HG03095 (cell line): ENCODE measurements at regions not wholly inside any gene's neighbourhood (a gene's known extent, or its start where the extent isn't known, plus 50 kb on each side); places are given as distances from the start of the nearest gene placed in this dataset.

Experiments used
- ATAC-seq: cut with Tn5 transposase; IDR thresholded peaks from one replicate; pipeline ENCODE4 v1.9.1; 2021; ENCODE audit warnings: moderate library complexity; ENCODE audit not compliant: unreplicated experiment

DNA sequence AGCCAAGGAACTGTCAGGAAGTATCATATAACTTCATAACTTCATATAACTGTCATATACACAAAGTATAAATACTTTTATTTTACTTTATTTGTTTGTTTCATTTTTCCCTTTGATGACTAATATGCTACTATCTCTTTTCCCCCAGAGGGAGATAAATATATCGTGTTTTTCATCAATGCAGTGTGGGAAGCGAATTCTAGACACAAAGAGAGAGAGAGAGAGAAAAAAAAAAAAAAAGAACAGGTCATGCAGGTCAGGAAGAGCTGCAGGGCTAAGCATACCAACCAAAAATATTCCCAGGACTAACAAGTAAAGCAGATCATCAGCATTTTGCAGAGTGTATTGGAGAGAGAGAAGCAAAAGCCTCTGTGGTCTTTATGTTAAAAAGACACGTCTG, 1849.2 kb downstream of the STIM2 start:
- ATAC-seq: no peak

DNA sequence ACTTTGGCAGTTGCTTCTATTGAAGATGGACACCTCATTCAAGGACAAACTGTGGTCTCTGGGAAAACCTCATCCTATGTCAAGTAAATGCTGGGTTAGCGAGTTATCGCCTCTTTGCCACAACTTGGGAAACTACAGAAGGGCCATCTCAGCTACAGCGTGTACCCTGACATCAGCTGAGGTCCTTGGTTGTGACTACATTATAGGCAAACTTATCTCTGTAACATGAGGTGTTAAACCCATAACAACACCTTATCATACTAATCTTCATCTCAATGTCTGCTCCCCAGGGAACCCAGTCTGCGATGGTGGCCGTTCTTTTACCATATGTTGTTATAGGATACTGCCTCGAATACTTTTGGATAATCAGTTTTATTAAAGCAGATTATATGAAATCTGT, 1862.7 kb downstream of the STIM2 start:
- ATAC-seq: no peak

DNA sequence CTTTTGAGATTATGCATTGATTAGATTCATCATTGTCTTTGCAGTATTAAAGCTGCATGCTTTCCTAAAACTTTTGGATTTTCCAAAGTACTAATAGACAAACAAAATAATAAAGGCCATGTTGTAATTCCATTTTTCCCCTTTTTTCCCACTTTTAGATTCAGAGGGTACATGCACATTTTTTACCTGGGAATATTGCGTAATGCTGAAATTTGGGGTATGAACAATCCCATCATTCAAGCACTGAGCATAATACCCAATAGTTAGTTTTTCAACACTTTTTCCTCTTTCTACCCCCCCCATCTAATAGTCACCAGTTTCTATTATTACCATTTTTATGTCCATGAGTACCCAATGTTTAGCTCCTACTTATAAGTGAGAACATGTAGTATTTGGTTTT, 1863.6 kb downstream of the STIM2 start:
- ATAC-seq: no peak

DNA sequence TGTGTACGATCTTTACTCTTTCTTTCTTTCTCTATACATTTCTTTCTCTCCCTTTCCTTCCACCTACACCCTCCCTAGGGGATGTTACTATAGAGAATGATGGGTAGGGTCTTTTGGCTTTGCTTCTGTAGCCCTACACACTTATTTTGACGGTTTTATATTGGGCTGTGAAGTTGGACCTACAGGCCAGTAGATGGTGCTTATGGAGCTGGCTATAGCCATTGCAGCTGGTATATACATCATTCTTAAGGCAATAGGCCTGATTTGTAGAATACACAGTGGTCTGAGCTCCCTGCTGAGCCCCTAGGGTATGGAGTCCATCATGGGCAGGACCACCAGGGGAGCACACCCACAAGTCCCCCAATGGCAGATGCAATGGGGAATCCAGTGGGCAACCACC, 1869.7 kb downstream of the STIM2 start:
- no peak for ATAC-seq

DNA sequence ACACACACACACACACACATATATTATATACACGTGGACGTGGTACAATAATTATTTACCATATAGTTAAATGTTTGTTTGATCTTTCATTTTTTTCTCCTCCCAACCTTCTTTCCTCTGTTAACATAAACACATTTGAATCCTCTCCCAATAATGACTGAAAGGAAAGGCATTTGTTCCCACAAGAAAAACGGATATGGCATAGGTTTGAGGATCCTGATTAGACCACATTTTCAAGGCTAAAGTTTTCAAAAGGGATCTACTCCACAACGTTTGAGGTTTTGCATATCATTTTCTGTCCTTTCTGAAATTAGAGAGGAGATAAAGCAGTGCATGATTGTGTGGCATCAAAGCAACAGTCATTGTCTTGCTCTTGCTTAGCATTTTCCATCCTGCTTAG, 1883.4 kb downstream of the STIM2 start:
- ATAC-seq: no peak

DNA sequence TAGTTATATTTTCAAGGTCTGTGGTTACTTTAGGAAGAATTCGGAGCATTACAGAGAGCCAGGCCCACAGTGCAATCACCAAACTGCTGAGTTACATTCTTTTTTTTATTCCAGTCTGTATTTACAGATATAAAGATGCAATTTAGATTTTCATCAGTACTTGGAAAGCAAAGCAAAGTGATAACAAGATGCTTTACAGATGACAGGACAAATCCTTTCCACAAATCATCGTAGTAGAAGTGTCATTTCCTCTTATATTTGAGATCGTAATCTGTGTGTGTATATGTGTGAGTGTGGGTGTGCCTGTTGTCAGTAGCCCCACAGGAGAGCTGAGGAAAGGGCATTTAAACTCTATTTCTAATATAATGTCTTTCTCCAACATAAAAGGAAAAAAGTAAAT, 1893.7 kb downstream of the STIM2 start:
- no peak for ATAC-seq

DNA sequence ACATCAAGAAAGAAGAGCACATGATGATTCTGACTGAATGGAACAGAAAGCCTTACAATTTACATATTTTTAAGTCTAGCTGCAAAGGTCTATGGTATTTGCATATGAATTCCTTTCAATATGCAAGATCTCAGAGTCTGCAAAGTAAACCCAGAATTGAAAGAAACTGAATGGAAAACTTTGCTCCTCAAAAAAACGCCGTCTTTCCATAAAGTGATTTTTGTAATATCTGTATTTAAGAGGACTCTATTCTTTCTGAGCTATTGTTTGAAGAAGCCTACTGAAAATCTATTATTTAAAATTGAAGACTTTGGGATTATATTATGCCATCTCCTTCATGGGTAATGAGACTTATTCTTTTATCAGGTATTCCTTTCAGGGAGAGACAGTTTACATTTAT, 1894.4 kb downstream of the STIM2 start:
- no peak for ATAC-seq

DNA sequence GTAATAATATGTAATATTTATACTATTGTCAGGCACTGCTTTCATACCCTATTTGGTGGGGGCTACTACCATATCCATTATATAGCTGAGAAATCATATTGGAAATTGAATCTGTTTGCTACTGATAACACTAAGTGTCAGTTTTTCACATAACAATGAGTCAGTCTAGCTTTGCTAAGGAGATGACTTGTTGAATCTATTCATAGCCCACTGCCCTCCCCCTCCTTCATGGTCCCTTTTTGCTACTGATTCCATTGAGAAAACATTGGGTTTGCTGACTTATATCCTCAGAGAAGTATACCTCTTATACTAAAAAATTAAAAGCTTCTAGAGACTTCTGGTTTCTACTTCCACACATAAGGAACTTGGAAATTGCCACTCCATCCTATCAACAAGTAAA, 1898.4 kb downstream of the STIM2 start:
- ATAC-seq: no peak

DNA sequence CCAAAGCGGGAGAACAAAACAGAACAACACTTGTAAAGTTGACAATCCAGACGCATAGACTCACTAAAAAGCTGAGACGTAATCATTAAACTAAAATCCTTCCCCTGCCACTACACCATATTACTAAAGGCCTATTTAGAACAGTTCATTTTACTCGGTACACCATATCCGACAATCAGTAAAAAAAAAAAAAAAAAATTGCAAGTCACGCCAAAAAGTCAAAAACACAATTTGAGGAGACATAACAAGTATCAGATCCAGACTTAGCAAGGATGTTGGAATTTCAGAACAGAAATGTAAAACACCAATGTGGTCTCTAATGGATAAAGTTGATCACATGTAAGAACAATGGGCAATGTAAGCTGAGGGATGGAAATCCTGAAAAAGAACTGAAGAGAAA, 1899.4 kb downstream of the STIM2 start:
- no peak for ATAC-seq

DNA sequence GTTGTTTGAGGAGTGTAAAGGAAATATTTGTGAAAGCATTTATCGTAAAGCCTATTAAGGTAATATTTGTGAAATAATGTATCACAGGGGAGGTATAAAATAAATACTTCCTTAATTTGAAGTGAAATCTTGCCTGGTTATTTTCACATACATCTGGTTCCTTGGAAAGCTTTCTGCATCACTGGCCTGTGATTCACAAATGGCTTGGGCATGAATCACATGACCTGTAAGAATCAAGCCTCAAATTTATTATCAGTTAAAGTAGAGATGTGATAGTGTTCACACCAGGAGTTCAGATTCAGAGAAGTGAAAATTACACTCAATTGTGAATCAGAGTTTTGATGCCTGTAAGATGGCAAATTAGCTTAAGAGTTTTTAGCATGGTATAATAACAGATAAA, 1911.4 kb downstream of the STIM2 start:
- ATAC-seq: no peak

DNA sequence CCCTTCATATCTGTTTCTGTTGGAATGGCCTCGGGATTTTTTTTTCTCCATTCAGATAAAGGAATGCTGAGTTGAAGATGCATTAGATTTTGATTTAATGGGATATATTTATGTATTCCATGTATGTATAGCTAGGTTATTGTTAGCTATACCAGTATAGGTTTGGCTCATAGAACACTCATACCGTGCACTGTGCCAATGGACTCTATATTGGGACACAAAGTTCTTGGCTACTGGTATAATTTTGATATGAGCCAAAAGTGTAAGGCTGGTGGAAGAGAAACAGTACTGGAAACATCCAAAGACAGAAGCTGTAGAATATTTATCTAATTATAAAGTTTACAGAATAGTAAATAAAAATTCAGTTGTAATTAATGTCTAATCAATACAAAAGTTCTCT, 1912.1 kb downstream of the STIM2 start:
- ATAC-seq: no peak

DNA sequence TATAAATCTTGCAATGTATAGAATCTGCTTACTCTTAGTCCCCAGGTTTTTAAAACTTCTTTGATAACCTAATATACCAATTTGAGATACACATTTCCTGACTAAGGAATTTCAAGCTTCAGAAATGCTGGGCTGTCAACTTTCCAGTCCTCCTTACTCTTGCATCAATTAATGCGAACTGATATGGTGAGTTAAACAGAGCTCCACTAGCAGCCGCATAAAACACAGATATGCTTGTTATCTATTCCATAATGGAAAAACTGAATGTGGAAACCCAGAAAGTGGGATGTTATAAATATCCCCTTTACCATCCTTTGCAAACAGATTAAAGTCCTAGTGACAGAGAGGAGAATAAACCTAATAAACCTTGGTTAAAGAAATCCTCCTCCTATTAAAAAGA, 1913.7 kb downstream of the STIM2 start:
- no peak for ATAC-seq

DNA sequence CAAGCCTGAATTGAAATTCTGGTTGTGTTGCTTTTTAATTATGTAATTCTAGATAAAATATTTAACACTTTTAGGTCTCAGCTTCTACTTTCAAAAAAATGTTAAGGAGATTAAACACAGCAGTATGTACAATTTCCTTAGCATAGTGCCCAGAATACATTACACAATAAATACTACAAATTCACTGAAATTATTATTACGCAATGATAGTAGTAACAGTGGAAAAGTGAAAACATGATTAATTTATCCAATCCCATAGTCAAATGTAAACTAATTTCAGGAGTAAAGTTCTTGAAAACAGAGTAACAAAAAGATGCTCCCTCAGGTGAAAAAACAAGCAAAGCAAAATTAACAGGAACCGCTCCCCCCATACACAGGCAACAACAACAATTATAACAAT, 1915.4 kb downstream of the STIM2 start:
- ATAC-seq: no peak

DNA sequence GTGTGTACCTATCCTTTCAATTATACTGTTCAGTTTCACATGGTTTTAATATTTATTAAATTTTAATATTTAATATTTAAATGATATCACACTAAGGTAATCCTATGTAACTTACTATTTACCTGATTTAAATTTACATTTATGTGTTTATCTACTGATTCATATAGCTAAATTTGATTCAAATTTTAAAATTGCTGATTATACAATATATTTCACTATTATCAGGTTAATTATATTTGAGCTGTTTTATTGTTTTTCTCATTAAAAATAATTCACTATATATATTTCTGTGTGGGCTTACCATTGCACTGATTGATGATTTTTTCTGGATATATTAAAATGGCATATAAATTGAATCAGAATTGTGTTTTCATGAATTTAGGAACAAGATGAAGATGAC, 1923.5 kb downstream of the STIM2 start:
- ATAC-seq: no peak

DNA sequence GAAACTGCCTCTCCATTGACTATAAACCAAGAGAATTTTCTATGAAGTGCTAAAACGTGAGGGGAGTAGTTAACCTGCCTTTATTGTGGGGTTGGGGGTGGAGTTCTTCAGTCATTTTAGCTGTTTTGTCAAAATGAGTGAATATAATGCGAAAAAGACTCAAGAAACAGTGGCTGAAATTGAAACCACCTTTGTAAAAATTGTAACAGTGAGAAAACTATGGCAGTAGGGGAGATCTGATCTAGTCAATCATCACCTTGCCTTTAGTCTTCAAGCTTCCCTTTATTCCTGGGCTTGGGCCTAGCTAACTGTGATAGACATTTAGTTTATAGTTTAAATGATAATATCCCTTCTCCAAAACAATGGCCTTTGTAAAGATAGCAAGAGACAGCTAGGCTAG, 1927.3 kb downstream of the STIM2 start:
- no peak for ATAC-seq

DNA sequence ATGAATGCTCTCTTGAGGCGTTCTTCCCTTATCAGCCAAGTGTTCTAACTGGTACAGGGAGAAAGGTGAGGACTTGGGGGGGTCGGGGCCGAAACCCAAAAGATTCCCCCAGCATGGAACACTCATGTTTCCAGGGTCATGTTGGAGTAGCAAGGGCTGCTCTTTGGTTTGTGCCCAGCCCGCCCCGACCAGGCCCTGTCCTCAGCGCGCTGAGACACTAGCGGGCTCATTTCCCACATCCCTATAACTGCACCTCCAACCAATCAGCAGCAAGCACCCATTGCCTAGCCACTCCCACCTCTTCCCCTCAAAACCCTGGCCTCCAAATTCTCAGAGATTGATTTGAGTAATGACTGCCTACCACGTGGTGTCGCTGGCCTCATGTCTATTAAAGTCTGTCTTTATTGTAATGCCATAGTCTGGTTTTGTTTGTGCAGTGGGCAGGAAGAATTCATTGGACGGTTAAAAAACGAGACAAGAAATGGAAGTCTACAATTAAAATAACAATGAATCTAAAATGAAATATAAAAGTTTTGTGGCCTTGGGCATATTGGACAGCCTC, 1928.4 kb downstream of the STIM2 start:
- no peak for ATAC-seq

DNA sequence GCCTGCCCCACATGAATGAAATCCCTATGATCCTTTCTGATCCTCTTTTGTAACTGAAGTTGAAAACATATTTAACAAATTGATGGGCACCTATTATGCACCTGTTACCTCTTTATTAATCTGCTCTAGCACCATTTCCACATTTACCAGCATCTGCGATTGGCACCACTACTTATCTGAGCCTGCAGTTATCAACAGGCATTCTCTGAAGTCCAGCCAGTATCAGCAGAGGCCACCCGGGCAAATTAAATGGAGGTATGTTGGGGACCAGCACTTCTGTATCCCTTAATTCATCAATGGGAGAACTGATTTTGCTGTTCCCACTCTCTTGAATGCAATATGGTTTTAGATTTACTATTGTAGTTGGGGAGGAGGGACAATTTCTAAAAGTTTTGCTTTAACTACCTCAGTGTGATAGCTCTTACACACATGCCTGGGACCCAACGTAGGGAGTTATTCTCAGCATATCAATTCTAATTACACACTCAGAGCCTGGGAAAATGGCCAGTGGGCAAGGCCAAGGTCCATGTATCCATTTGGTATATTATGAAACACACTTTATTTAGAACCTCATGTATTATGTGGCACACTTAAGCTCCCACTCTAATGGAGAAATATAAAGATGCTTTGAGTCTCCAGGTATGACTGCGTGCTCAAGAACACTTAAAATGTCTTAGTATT, 1927.1 kb upstream of the PCDH7 start:
- ATAC-seq: no peak

DNA sequence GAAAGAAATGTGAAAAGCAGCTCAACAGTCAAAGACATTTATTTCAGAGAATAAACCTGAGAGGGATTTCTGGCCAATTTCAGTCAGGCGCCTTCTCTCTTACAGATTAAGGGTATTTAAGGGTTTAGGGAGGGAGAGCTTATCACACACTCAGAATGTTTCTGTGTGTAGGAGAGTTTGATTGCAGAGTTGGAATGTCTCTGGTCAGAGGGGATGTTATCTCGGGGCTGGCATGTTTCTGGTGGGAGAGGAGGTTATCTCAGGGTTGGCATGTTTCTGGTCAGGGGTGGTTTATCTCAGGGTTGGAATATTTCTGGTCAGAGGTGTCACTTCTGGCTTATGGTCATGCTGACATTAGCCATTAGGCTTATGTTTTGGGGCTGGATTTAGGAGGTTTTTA, 1920.5 kb upstream of the PCDH7 start:
- no peak for ATAC-seq

DNA sequence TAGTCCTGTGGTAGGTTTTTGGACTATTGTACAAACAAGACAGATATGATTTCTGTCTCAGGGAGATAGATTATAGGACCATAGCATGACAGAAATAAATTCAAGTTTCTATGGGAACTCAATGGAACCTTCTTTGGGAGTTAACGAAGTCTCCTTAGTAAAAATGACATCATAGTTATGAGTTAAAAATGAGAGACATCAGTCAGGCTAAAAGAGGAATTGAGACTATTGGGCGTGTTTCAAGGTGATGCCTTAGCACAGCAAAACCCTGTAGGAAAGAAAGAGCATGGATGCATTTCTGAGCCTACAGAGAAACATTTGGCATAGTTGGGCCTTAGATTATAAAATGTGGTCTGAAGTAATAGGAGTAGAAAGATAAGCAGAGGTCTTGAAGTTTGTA, 1909.1 kb upstream of the PCDH7 start:
- ATAC-seq: no peak

DNA sequence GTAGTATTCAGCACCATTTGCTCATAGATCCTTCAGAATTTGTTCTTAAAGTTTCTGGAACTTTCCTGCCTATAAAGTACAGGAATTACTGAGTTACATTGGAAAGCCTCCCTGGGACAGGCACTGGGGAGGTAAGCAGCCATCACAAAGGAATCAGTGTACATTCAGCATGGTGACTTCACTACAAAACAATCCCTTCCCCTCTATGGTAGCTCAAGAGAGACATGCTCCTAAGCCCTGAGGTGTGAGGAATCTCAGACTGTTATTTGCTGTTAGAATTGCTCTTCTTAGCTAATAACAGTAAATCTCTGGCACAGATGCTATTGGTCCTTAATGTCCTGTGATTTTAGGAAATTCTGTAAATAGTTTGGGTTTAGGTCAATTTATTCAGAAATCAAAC, 1898.0 kb upstream of the PCDH7 start:
- no peak for ATAC-seq

DNA sequence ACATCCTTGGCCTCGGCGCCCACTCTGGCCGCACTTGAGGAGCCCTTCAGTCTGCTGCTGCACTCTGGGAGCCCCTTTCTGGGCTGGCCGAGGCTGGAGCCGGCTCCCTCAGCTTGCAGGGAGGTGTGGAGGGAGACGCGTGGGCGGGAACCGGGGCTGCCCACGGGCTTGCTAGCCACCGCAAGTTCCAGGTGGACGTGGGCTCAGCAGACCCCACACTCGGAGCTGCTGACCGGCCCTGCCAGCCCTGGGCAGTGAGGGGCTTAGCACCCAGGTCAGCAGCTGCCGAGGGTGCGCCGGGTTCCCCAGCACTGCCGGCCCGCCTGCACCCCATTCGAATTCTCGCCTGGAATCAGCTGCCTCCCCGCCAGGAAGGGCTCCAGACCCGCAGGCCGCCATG, 1892.3 kb upstream of the PCDH7 start:
- ATAC-seq: no peak

DNA sequence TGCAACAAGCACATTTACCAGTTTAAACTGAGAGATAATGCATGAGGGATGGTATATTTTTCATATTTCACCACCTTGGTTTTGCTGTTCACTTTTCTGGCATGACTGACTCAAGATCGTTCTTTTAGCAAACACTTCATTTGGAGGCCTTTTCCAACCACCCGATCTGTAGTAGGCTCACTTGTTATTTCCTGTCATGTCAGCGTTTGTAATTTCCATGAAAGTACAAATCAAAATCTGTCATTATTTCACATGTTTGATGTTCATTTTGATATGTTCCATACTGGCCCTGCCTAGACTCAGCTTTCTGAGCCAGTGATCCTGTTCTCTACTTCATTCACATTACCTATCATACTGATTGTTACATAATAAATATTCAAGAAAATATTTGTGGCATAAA, 1888.3 kb upstream of the PCDH7 start:
- no peak for ATAC-seq

DNA sequence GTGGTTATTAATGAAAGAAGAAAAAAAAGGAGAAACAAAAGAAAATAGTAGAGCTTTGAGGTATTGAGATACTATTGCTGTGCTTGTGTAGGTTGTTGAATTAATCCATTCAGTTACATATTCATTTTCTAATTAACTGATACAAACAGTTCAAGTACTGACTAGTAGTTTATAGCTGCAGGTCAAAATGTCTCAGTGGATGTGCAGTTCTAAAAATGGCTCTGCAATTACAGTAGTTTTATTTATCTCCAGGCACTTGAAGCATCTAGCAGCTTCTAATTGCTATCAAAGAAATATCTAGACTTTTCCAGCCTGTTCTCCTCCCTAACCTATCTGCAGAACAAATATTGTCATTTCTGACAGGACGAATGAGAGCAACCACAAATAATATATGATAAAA, 1887.7 kb upstream of the PCDH7 start:
- no peak for ATAC-seq
